Colonic mucosa (tissue), 4 donors: ENCODE measurements at regions not wholly inside any gene's neighbourhood (a gene's known extent, or its start where the extent isn't known, plus 50 kb on each side); places are given as distances from the start of the nearest gene placed in this dataset.

ENCODE experiments used
- DNase-seq: peaks from one replicate; pipeline ENCODE4 v3.0.0-alpha.2; 2020
- H3K27ac ChIP-seq: fragments of 200-600 bp; one replicate; pipeline ENCODE4 v1.8.0; 2021
- H3K27me3 ChIP-seq: fragments of 200-600 bp; one replicate; pipeline ENCODE4 v1.8.0; 2021
- H3K36me3 ChIP-seq: fragments of 200-600 bp; one replicate; pipeline ENCODE4 v1.8.0; 2021
- H3K4me1 ChIP-seq: fragments of 200-600 bp; one replicate; pipeline ENCODE4 v1.8.0; 2021; ENCODE audit warnings: mild to moderate bottlenecking
- H3K4me3 ChIP-seq: fragments of 200-600 bp; one replicate; pipeline ENCODE4 v1.8.0; 2021
- H3K9ac ChIP-seq, 2 donors: one replicate each; pipeline ENCODE4 v1.7.0; 2013; ENCODE audit warnings: control low read depth in 2 of 2, low read depth in 2 of 2, low read length in 2 of 2
- H3K9me3 ChIP-seq: fragments of 200-600 bp; one replicate; pipeline ENCODE4 v1.8.0; 2021
- intact Hi-C: fragments of 100-400 bp; cut with DNase I; formaldehyde crosslinking; loops from one replicate; pipeline ENCODE4 v1.14.1; 2022
- TF ChIP-seq, protein P1 (sequence below): fragments of 200-600 bp; IDR thresholded peaks from one replicate; pipeline ENCODE4 v1.8.0; 2022; ENCODE audit warnings: antibody characterized with exemption, mild to moderate bottlenecking
- donor health status: healthy.
- donor health status: DM: no; HTN: no; CAD: no.
- donor health status: DM: no; HTN: no; CAD: no.

DNA sequence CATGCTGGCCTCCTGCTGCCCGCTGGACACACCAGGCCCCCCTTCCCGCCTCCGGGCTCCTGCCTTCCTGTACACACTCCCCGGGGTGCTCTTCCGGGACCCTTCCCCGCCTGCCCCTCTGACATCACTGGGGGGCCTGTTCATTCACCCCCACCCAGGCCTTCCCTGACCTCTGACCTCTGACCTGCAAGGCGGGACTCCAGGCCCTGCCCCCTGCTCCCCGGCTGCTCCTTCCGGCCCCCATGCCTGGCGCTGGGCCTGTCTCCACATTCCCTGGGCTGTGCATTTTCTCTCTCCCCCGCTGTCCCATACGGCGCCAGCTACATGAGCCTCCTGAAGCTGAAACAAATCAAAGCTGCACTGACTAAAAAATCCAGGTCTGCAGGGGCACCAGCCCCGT is 71.6 kb upstream of the GATA5 start:
- intact Hi-C loops: no loop called here
- TF ChIP-seq, protein P1, sequence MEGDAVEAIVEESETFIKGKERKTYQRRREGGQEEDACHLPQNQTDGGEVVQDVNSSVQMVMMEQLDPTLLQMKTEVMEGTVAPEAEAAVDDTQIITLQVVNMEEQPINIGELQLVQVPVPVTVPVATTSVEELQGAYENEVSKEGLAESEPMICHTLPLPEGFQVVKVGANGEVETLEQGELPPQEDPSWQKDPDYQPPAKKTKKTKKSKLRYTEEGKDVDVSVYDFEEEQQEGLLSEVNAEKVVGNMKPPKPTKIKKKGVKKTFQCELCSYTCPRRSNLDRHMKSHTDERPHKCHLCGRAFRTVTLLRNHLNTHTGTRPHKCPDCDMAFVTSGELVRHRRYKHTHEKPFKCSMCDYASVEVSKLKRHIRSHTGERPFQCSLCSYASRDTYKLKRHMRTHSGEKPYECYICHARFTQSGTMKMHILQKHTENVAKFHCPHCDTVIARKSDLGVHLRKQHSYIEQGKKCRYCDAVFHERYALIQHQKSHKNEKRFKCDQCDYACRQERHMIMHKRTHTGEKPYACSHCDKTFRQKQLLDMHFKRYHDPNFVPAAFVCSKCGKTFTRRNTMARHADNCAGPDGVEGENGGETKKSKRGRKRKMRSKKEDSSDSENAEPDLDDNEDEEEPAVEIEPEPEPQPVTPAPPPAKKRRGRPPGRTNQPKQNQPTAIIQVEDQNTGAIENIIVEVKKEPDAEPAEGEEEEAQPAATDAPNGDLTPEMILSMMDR: no peak
- H3K27me3 ChIP-seq: peaks cover 22% of the 10 kb centered on the region
- no peak overlapping the region for H3K4me3 ChIP-seq
- no peak overlapping the region for H3K9ac ChIP-seq
- no peaks in the 10 kb centered on the region for H3K36me3 ChIP-seq
- H3K4me1 ChIP-seq: no peaks in the 10 kb centered on the region
- no peak for DNase-seq
- H3K27ac ChIP-seq: no peak overlapping the region
- H3K9me3 ChIP-seq: no peaks in the 10 kb centered on the region

DNA sequence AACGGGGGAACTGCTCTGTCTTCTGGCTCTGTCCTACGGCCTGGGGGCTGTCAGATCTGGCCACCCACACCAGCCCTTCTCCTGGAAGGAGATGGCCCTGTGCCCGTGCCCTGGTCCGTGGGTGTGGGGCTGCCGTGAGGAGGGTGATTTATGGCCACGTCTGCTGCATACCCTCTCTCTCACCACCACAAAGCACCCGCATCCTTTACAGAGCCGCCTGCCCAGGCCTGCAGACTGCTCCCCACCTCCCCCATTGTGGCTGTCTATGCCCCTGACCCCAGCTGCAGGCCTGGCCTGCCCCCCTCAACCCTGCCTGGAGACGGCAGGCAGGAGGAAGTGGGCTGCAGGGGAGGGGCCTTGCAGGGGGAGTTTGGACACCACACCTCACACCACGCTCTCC is 72.7 kb upstream of the GATA5 start:
- Histone ChIP-seq H3K27ac (no peak overlapping the region), H3K27me3 (peaks cover 32% of the 10 kb centered on the region)

GRCh38 chr20:62549029-62549428 is 73.2 kb upstream of the GATA5 start:
- intact Hi-C loops: no loop called here
- H3K36me3 ChIP-seq: no peaks in the 10 kb centered on the region
- H3K27me3 ChIP-seq: peaks cover 32% of the 10 kb centered on the region
- no peak overlapping the region for H3K4me3 ChIP-seq
- H3K9me3 ChIP-seq: no peaks in the 10 kb centered on the region
- H3K4me1 ChIP-seq: no peaks in the 10 kb centered on the region
- no peak overlapping the region for H3K9ac ChIP-seq
- no peak for DNase-seq
- TF ChIP-seq, protein P1: no peak
- H3K27ac ChIP-seq: no peak overlapping the region

More for the DNA sequence above, 72.7 kb upstream of the GATA5 start:
- TF ChIP-seq, protein P1: no peak
- Histone ChIP-seq H3K9ac (no peak overlapping the region), H3K9me3 (no peaks in the 10 kb centered on the region), H3K36me3 (no peaks in the 10 kb centered on the region), H3K4me3 (no peak overlapping the region), H3K4me1 (no peaks in the 10 kb centered on the region)
- no peak for DNase-seq
- intact Hi-C loops: no loop called here

GRCh38 chr20:62549499-62550086 is 73.8 kb upstream of the GATA5 start:
- intact Hi-C loops: no loop called here
- Histone ChIP-seq H3K27ac (no peak overlapping the region), H3K9me3 (no peaks in the 10 kb centered on the region), H3K4me3 (no peak overlapping the region), H3K4me1 (no peaks in the 10 kb centered on the region), H3K9ac (no peak overlapping the region), H3K27me3 (peaks cover 33% of the 10 kb centered on the region), H3K36me3 (no peaks in the 10 kb centered on the region)
- TF ChIP-seq, protein P1: no peak
- no peak for DNase-seq

GRCh38 chr20:62550087-62550632 is 74.4 kb upstream of the GATA5 start:
- H3K9ac ChIP-seq: no peak overlapping the region
- no peaks in the 10 kb centered on the region for H3K4me1 ChIP-seq
- H3K9me3 ChIP-seq: no peaks in the 10 kb centered on the region
- TF ChIP-seq, protein P1: no peak
- H3K27ac ChIP-seq: no peak overlapping the region
- no peaks in the 10 kb centered on the region for H3K36me3 ChIP-seq
- no peak for DNase-seq
- intact Hi-C loops: no loop called here
- H3K4me3 ChIP-seq: peak overlapping the region; percentile 26
- peaks cover 39% of the 10 kb centered on the region for H3K27me3 ChIP-seq
